ENCODE measurements at regions not wholly inside any gene's neighbourhood (a gene's known extent, or its start where the extent isn't known, plus 50 kb on each side); places are given as distances from the start of the nearest gene placed in this dataset.

GRCh38 chr15:79728867-79729266 is 167.9 kb downstream of the MTHFS start:
- no peak for TF ChIP-seq POLR2A (IDR thresholded peaks at IDR 0.05; ENCODE audit: low read length)
- TF ChIP-seq GATA1 (IDR thresholded peaks at IDR 0.05; ENCODE audit: low read depth, low read length): no peak
